HG03520 (cell line): ENCODE measurements at regions not wholly inside any gene's neighbourhood (a gene's known extent, or its start where the extent isn't known, plus 50 kb on each side); places are given as distances from the start of the nearest gene placed in this dataset.

Source experiments
- ATAC-seq: cut with Tn5 transposase; IDR thresholded peaks from one replicate; pipeline ENCODE4 v1.9.1; 2021; ENCODE audit warnings: mild to moderate bottlenecking, moderate library complexity; ENCODE audit not compliant: unreplicated experiment

DNA sequence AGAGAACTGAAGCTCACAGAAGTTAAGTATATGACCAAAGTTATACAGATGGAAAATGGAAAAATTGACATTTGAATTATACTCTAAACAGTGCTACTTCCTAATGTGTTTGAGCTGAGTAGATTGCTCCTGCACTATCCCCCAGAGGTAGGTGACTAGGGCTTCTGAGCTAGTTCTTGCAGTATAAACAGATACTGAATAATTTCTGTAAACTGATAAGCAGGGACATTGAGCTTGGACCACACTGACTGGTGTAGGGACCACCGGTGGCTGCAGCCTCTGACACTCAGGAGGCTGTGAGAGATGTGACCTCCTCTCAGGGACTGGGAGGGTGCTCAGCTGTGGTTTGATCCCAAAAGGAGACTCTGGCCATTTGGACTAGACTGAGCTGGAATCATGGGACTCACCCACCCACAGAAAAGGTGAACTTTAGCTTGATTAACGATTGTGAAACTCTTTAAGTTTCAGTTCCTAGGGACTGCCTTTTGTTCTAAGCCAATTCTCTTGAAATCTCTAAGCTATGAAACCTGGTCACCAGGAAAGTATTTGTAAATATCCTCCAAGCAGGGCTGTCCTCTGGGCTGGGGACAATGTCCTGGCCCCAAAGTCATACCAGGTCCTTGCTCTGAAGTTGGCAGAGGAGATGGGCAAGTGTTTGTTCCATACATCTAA lies 291.5 kb downstream of the SEC61B start:
- peak; percentile 60 for ATAC-seq

DNA sequence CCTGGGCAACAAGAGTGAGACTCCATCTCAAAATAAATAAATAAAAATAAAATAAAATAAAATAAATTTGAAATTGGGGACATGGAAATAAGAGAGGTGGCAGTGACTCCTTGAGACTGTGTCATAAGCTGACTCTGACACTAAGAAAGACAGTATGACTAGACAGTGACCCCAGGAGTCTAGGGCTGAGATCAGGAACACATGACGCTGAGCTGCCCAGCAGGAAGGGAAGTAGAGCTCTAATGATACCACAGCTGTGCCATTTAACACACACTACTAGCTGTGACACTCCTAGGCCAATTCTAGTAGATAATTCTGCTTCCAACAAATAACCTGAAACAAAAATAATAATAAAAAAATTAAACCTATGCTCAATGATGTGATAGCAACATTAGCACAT lies 293.0 kb downstream of the SEC61B start:
- ATAC-seq = no peak

DNA sequence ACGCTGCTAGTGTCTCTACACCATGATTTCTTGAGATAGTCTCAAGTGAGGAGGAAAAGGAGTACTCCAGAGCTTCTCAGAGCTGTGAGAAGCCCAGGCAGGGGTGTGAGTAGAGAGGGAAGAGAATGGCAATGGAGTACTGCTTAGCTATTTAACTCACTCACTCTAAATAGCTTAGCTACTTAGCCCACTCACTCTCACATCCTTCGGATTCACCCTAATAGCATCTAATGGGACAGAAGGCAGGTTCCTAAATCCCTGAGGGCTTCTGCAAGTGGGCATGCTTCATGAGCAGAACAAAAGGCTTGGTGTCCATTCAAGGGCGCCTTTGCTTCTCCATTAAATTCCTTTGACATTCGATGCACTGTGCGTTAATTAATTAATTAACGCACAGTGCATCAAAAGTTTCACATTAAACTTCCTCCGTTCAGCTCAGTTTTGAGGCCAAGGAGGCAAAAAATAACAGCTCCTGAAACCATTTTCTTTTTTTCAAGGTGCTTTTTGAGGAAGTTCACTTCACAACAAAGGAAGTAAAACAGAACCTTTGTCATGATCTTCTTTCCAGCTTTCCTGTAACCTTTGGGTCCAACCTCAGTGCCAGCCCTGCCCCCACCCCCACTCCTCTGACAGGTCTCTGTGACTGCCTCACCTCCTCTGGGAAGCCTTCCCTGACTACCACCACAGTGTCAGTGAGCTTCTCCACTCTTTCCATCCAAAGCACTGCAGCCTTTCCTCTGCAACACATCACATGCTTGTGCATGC lies 294.0 kb downstream of the SEC61B start:
- ATAC-seq = no peak

DNA sequence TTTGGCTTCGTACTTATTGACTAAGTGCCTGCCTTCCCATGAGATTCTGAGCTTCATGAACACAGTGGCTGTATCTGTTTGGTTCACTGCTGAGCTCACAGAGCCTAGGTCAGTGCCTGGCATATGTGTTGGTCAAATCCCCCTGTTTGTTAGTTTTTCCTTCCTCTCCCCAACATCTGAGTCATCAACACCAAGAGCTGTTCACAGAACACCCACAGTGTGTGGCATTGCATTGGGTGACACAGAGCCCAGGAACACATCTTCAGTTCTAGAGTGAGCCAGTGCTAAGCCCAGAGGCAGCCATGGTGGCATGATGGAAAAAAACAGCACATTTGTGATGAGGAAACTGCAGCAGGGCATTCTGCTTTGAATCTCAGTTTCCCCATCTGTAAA lies 294.6 kb downstream of the SEC61B start:
- no peak for ATAC-seq

DNA sequence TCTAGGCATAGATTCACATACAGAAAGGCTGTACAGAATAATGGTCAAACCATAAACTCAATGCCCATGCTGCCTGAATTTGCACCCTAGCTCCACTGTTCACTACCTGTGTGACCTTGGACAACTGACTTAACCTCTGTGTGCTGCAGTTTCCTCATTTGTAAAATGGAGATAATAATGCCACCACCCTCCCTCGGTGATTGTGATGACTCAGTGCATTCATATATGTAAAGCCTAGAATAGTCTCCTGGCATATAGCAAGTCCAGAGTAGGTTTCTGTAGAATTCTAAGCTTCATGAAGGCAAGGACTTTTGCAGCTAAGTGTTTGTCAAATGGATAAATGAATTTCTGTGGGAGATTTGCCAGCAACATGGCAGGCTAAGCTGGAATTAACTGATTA lies 297.8 kb upstream of the NR4A3 start:
- no peak for ATAC-seq

DNA sequence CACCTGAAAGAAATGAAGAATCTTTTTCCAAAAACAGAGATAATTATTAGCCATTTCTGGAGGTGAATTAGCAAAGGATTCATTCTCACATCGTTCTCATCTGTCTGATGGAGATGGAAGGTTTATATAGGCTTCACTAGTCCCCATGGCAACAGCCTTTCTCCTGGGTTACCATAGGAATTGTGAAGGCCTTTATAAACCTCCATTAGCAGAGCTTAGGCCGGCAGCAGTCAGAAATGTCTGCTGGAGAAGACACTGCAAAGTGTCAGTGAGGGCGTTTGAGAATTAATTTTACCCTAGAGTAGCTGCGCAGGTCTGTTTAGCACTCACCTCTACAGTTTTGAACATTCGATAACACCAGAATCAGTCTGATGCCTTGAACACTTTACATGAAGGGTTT lies 290.4 kb upstream of the NR4A3 start:
- no peak for ATAC-seq

DNA sequence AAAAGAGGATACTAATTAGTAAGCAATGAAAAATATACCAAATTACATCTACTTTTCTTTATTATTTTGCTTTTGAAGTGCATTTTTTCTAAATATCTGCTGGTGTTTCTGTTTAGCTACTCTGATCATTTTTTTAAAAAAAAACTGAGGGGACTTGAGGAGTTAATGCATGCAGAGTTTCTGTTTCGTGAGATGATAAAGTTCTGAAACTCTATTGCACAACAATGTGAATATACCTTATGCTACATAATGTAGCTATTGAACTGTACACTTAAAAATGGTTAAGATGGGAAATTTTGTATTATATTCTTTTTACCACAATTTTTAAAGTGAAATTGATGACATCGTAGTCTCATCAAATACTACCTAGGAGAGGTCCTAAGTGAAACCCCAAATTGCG lies 288.3 kb upstream of the NR4A3 start:
- no peak for ATAC-seq

DNA sequence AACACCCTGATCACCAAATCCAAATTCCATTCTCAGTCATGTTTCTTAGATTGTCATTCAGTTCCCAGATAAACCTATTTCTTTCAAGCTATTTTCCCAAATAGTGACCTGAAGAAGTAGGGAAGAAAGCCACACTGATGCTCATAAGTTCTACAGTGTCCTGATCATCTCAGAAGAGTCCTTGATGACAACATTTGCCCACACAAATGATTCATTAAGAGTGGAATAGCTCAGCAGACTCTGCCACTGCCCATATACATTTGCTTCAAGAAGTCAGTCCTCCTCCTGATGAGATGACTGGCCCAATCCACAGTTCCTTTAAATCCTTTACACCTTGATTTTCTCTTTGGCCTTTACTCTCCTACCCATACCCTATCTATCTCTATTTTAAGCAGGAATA lies 283.7 kb upstream of the NR4A3 start:
- no peak for ATAC-seq

DNA sequence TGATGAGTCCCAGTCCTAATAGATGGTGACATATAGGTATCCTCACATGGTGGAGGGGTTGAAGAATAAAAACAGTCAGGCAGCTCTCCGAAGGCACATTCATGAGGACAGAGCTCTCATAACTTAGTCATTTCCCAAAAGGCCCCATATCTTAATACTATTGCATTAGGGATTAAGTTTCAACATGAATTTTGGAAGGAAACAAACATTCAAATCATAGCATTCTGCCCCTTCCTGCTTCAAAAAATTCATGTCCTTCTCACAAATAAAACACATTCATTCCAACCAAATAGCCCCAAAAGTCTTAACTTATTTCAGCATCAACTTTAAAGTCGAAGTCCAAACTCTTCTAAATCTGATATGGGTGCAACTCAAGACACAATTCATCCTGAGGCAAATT lies 277.2 kb upstream of the NR4A3 start:
- ATAC-seq = no peak

DNA sequence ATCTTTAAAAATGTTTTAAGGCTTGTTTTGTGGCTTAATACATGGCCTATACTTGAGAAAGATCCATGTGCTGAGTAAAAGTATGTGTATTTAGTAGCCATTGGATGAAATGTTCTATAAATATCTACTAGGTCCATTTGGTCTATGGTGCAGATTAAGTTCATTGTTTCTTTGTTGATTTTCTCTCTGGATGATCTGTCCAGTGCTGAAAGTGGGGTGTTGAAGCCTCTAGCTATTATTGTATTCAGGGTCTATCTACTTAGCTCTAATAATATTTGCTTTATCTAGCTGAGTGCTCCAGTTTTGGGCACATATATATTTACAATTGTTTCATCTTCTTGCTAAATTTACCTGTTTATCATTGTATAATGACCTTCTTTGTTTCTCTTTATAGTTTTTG lies 272.2 kb upstream of the NR4A3 start:
- no peak for ATAC-seq

DNA sequence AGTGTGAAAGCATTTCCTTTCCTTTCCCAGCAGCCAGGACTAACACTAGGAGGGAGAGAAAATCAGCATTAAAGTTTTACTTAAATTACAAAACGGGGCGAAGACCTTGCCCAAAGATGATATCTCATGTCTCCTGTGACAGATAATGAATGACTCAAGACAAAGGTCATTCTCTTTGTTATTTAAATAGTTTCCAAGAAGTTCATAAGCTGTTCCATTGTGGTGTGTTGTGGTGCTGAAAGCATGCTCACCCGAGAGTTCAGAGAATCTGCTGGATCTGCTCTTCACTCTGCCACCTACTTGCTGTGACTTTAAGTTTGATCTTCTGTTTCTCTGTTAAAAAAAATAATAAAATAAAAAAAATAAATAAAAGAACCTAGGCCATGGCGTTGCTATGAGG lies 265.9 kb upstream of the NR4A3 start:
- ATAC-seq = no peak

DNA sequence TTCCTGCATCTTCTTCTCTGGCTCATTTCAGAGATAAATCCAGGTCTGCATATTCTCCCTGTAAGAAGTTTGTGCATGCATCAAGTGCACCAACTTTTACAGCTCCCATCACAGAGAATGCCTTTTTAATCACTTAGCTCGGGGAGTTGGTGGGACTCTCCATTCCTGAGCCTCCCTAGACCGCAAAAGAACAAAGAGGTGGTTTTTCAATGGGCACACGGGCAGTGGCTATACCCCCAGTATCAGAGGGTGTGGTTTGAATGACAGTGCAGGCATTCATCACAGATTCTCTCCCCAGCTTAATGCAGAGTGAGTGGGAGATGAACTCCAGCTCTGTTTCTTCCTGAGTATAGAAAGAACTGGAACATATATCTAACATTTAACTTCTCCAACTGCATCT lies 264.7 kb upstream of the NR4A3 start:
- ATAC-seq = no peak

DNA sequence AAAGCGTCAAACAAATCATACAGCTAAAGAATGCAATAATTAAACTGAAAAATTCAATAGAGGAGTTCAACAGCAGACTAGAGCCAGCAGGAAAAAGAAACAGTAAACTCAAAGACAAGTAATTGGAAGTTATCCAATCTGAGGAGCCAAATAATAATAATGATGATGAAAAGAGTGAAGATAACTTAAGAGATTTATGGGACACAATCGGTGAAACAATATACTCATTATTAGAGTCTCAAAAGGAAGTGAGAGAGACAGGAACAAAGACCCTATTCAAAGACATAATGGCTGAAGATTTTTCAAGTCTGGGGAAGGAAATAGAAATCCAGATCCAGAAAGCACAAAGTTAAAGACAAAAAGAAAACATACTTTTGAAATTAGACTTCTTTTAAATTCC lies 263.9 kb upstream of the NR4A3 start:
- no peak for ATAC-seq

DNA sequence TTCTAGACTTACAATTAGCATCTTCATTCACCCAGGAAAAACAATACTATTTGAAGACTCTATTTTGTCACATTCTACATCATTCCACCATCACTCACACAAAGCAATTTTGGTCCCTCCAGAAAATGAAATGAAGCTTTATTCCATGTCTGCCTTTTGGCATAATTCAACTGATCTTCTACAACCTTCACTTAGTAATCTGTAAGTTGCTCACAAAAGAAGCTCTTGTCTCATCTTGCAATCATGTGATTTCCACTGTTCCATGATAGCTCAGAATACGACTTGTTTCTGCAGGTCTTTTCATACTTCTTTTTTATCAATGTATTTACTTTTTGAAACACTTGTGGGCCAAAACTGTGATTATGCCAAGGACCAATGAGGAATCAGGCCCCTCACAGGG lies 261.9 kb upstream of the NR4A3 start:
- no peak for ATAC-seq

DNA sequence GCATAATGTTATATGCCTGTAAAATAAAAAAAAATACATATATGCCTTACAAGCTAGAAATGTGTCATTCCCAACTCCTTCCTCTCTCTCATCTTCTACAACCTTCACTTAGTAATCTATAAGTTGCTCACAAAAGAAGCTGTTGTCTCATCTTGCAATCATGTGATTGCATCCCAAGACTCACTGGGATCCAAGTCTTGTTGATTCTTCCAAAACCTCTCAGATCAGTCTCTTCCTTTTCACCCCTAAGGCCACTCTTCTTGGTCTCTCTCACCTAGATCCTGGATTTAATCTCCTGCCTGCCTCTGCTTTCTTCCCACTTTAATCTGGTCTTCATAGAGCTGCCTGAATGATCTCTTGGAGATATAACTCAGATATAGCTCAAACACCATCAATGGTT lies 261.1 kb upstream of the NR4A3 start:
- no peak for ATAC-seq

DNA sequence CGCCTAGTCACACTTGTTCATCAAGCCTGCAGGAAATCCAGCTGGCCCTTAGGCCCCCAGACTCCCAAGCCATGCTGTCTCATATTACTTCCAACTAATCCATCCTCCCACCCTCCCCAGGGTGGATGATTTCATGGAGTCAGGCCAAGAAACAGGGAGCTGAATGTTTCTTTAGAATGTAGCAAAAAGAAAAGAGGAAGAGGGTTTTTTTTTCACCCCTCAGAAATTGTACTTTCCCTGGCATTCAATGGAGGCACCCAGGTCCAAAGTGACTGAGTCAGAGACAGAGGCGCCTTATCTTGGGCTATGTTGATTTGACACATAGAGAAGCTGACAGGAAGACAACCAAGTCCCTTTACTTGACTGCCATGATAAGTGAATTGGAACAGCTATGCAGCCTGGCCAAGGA lies 260.2 kb upstream of the NR4A3 start:
- ATAC-seq = no peak

DNA sequence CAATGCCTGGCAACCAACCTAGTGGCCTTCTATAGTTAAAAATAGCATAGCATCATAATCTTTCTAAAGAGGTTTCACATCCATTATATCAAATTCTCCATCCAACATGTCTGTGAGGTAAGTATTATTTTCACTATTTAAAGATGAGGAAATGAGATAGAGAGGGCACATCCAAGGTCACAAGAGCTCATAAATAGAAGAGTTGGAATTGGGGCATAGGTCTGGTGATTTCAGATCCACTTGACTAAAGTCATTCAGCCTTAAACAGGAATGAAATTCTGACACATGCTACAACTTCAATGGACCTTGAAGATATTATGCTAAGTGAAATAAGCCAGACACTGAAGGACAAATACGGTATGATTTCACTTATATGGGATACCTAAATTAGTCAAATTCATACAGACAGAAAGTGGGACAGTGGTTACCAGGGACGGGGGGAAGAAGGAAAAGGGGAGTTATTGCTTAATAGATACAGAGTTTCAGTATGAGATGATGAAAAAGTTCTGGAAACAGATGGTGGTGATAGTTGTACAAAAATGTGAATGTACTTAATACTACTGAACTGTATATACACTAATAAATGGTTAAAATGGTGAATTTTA lies 259.6 kb upstream of the NR4A3 start:
- no peak for ATAC-seq

DNA sequence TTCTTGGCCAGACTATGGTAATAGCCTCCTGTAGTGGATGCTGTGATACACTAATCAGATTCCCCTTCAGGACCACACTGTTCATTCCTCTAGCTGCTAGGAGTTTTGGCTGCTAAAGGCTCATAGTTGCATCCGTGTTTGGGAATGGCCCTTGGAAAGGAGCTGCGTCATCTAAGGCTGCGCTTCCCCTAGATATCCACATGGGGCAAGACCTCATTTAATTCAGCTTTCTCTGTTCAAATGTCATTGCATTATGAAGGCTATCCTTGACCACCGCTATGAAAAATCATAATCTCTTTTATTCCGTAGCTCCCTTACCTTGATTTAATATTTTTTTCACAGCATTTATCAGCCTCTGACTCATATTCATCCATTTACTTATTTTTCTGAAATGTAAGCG lies 258.3 kb upstream of the NR4A3 start:
- ATAC-seq = no peak

DNA sequence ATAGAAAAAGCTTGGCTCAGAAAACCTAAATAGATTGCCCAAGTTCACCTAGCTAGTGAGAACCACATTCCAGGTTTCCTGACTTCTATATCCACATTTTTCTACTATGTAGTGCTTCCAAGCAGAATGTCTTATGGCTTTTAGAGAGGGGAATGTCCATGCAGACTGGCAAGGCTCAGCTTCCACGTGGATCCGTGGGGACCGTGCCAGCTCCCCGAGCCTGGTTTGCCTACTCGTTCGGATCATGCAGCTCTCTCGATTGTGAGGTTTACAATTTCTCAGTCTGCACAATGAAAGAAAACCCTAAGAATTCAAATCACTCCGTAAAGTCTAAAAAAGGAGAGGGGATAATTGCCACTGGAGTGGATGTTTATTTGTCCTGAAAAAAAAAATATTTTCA lies 256.5 kb upstream of the NR4A3 start:
- no peak for ATAC-seq

DNA sequence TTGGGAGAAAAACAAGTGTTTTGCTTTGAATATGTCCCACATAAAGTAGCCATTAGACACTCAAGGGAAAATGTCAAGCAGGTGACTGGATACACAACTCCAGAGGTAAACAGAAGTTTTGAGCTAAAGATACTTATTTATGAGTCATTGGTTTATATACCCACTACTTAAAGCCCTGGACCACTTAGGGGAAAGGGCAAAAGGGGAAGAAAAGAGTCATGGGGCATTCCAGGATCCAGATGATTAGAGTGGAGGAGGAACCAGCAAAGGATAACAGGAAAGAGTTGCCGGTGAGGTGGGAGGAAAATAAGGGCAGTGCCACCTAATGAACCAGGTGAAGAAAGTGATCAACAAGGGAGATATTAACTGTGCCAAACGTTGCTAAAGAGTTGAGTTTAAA lies 254.2 kb upstream of the NR4A3 start:
- no peak for ATAC-seq

DNA sequence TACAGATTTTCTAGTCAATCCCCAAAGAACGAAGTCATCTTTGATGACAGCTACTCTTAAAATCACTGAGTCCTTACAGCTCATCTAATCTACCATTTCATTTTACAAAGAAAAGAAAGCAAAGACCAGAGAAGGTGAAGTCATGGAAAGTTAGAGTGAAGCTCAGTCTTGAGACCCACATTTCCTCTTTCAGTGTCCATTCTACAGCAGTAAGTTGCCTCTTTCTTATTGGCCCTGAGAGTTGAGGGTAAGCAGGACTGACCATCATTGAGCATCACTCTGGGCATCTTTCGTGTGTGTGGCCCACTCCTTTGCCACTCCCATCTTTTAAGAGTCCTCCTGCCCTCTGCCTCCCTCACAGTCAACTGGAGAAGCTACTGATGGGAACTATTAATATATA lies 251.8 kb upstream of the NR4A3 start:
- ATAC-seq = no peak

DNA sequence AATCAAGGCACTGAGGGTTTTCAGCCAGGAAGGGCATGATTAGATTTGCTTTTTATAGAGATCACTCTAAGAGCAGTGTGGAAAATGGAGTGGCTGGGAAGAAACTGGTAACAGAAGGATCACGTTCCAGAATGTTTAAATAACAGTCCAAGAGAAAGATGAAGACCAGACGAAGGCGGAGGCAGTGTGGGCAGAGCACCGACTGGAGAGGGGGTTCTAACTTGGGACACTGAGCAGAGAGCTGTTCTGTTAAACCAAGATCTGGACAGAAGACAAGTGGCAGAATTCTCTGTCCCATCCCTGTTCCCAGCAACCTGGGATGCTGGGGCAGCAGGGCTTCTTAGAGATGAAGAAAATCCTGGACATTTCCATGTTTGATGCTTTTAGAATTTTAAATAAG lies 249.1 kb upstream of the NR4A3 start:
- ATAC-seq = no peak
